Heart right ventricle (tissue), 16 donors: ENCODE measurements at regions not wholly inside any gene's neighbourhood (a gene's known extent, or its start where the extent isn't known, plus 50 kb on each side); places are given as distances from the start of the nearest gene placed in this dataset.

Experiments
- ATAC-seq, 8 donors: fragments of 200-7000 bp; cut with Tn5 transposase; one replicate each; pipeline ENCODE4 v1.9.1; 2020; ENCODE audit warnings: mild to moderate bottlenecking in 8 of 8, moderate library complexity in 8 of 8, moderate number of reproducible peaks in 1 of 8
- DNase-seq, 2 donors: peaks; one replicate each; pipeline ENCODE4 v3.0.0-alpha.2; 2020
- H3K27ac ChIP-seq, 10 donors: fragments of 200-600 bp; sonication (generic) in 2 of 10; one replicate each; pipeline versions ENCODE4 v1.5.0 to v1.8.0; 2020 to 2022; ENCODE audit warnings: mild to moderate bottlenecking in 3 of 10
- H3K27me3 ChIP-seq, 7 donors: fragments of 200-600 bp; one replicate each; pipeline ENCODE4 v1.8.0; 2021 to 2022; ENCODE audit warnings: mild to moderate bottlenecking in 2 of 7
- H3K36me3 ChIP-seq, 9 donors: fragments of 200-600 bp; sonication (generic) in 1 of 9; one replicate each; pipeline versions ENCODE4 v1.5.0 to v1.8.0; 2020 to 2022; ENCODE audit warnings: mild to moderate bottlenecking in 2 of 9
- H3K4me1 ChIP-seq, 9 donors: fragments of 200-600 bp; sonication (generic) in 1 of 9; one replicate each; pipeline versions ENCODE4 v1.5.0 to v1.8.0; 2020 to 2022; ENCODE audit warnings: mild to moderate bottlenecking in 4 of 9
- H3K4me3 ChIP-seq, 10 donors: fragments of 200-600 bp; sonication (generic) in 2 of 10; one replicate each; pipeline versions ENCODE4 v1.5.0 to v1.8.0; 2020 to 2022; ENCODE audit warnings: mild to moderate bottlenecking in 7 of 10, moderate library complexity in 2 of 10
- H3K9me3 ChIP-seq, 11 donors: fragments of 200-600 bp in 10 of 11; sonication (generic) in 2 of 11; one replicate each; pipeline versions ENCODE4 v1.5.0 to v1.8.0; 2013 to 2022; ENCODE audit warnings: mild to moderate bottlenecking in 2 of 11, control low read depth in 1 of 11, moderate library complexity in 1 of 11
- CTCF ChIP-seq, 9 donors: fragments of 200-600 bp; sonication (generic) in 2 of 9; IDR thresholded peaks; one replicate each; pipeline versions ENCODE4 v1.5.0 to v1.8.0; 2021 to 2022; ENCODE audit warnings: antibody characterized with exemption in 9 of 9, mild to moderate bottlenecking in 5 of 9, moderate library complexity in 1 of 9
- WGBS, 2 donors: extraction: QIAGEN DNeasy Blood & Tissue Kit; methylation state at CpG; one replicate each; pipeline ENCODE4 v1.1.7; 2013; ENCODE audit warnings: inconsistent platforms in 1 of 2; 5-methylcytosine and 5-hydroxymethylcytosine counted together
- intact Hi-C, 10 donors: fragments of 100-400 bp; cut with DNase I; formaldehyde crosslinking; loops; one replicate each; pipeline versions ENCODE4 v1.11.1 to v1.14.2; 2022
- donor health status: Arrhythmogenic right ventricular cardiomyopathy.
- donor health status: ischemic (EF 13 %, LVEDD 7.1; RV severe dilation, severe dysfunction).
- donor health status: healthy with polysubstance abuse.
- donor health status: DM: no; HTN: yes; CAD: no.
- donor health status: DM: no; HTN: no; CAD: no.
- donor health status: ischemic (EF 25% LVEDD 6.9; RV normal size, moderate dysfunction).
- donor health status: ischemic (EF 25% LVEDD 5.7; RV mildly dilated, moderate dysfunction).
- donor health status: healthy.
- donor health status: DM: yes; HTN: yes; CAD: no.
- donor health status: Ischemic cardiomyopathy.
- donor health status: ischemic (EF 35%, LVEDD 5.7; RV mildly dilated, moderate dysfunction).
- donor health status: nonischemic (EF 11% LVEDD 7.7; RV severe dilation, severe dysfunction).
- donor health status: DM: yes; HTN: yes; CAD: no.
- donor health status: PGD.
- donor health status: ischemic (EF 29% LVEDD 5.4; RV normal size, mild dysfunction).
- donor health status: nonischemic (EF 23%, LVEDD 6.1; RV moderate dilation, normal function).

GRCh38 chr2:107276034-107276433 is 390.1 kb upstream of the ST6GAL2 start:
- no peaks in the 10 kb centered on the region for H3K27me3 ChIP-seq
- intact Hi-C loops = no loop called here
- no peak overlapping the region for H3K27ac ChIP-seq
- ATAC-seq (no peak), DNase-seq (no peak)
- H3K4me1 ChIP-seq = peaks cover 0 to 6% (median 0%) of the 10 kb centered on the region in 9 donors
- TF ChIP-seq CTCF (IDR thresholded peaks at IDR 0.05) = no peak
- no peak overlapping the region for H3K4me3 ChIP-seq
- H3K9me3 ChIP-seq = peaks cover 0 to under 1% (median 0%) of the 10 kb centered on the region in 11 donors
- 68 to 86% methylated on average over 2 of the region's 2 CpGs for WGBS, 2 donors
- no peaks in the 10 kb centered on the region for H3K36me3 ChIP-seq

GRCh38 chr2:107278672-107279071 is 392.7 kb upstream of the ST6GAL2 start:
- intact Hi-C loops = no loop called here
- Histone ChIP-seq H3K9me3 (no peaks in the 10 kb centered on the region), H3K4me1 (peaks cover 0 to 6% (median 0%) of the 10 kb centered on the region in 9 donors), H3K36me3 (no peaks in the 10 kb centered on the region), H3K27me3 (no peaks in the 10 kb centered on the region), H3K4me3 (no peak overlapping the region), H3K27ac (no peak overlapping the region)
- ATAC-seq (no peak), DNase-seq (no peak)
- 89 to 93% methylated on average over 1 of the region's 1 CpG for whole genome bisulfite sequencing, 2 donors
- TF ChIP-seq CTCF (IDR thresholded peaks at IDR 0.05) = no peak

- no peak for DNase-seq
- ATAC-seq = peak in 4 of 8 donors; percentile 19 to 58 (median 39)
- Histone ChIP-seq H3K27ac (no peak overlapping the region), H3K4me1 (peaks cover 0 to 6% (median 0%) of the 10 kb centered on the region in 9 donors), H3K36me3 (no peaks in the 10 kb centered on the region), H3K27me3 (no peaks in the 10 kb centered on the region), H3K9me3 (no peaks in the 10 kb centered on the region), H3K4me3 (no peak overlapping the region)
- no peak for TF ChIP-seq CTCF (IDR thresholded peaks at IDR 0.05)
- intact Hi-C loops = no loop called here
- WGBS, 2 donors = 76 to 81% methylated on average over 1 of the region's 1 CpG
Observed at GRCh38 chr2:107281637-107282036, 395.7 kb upstream of the ST6GAL2 start.

GRCh38 chr2:107282135-107282534 is 396.2 kb upstream of the ST6GAL2 start:
- no peaks in the 10 kb centered on the region for H3K9me3 ChIP-seq
- H3K36me3 ChIP-seq = no peaks in the 10 kb centered on the region
- H3K27ac ChIP-seq = no peak overlapping the region
- intact Hi-C loops = no loop called here
- DNase-seq (no peak), ATAC-seq (peak in 1 of 8 donors; percentile 14)
- peaks cover 0 to 6% (median 0%) of the 10 kb centered on the region in 9 donors for H3K4me1 ChIP-seq
- TF ChIP-seq CTCF (IDR thresholded peaks at IDR 0.05) = no peak
- H3K4me3 ChIP-seq = no peak overlapping the region
- no peaks in the 10 kb centered on the region for H3K27me3 ChIP-seq
